NCI-H1105 (cell line): ENCODE measurements at regions not wholly inside any gene's neighbourhood (a gene's known extent, or its start where the extent isn't known, plus 50 kb on each side); places are given as distances from the start of the nearest gene placed in this dataset.

Experiments
- DNase-seq: peaks from one replicate; lab custom pipeline; 2025; lab: John Stamatoyannopoulos, UW

- DNase-seq, result no peak
These were observed 841.1 kb upstream of the TMPRSS15 start for GRCh38 chr21:19244502-19245187.

GRCh38 chr21:19245188-19245580 is 841.6 kb upstream of the TMPRSS15 start:
- DNase-seq, result no peak

- DNase-seq, result no peak
These were observed 842.4 kb upstream of the TMPRSS15 start for GRCh38 chr21:19246018-19246417.

- no peak for DNase-seq
These were observed 853.5 kb upstream of the TMPRSS15 start for GRCh38 chr21:19256934-19257660.

- no peak for DNase-seq
These were observed 858.3 kb upstream of the TMPRSS15 start for GRCh38 chr21:19261731-19262376.

GRCh38 chr21:19266636-19267035 is 863.1 kb upstream of the TMPRSS15 start:
- no peak for DNase-seq

- no peak for DNase-seq
These were observed 865.1 kb upstream of the TMPRSS15 start for GRCh38 chr21:19268686-19269085.

GRCh38 chr21:19275065-19275464 is 871.5 kb upstream of the TMPRSS15 start:
- DNase-seq, result no peak

- no peak for DNase-seq
These were observed 873.1 kb upstream of the TMPRSS15 start for GRCh38 chr21:19276665-19277064.

GRCh38 chr21:19286876-19287275 is 883.3 kb upstream of the TMPRSS15 start:
- no peak for DNase-seq

GRCh38 chr21:19290328-19290727 is 886.7 kb upstream of the TMPRSS15 start:
- DNase-seq, result no peak

- no peak for DNase-seq
These were observed 916.7 kb upstream of the TMPRSS15 start for GRCh38 chr21:19320291-19320690.

GRCh38 chr21:19321688-19322087 is 918.1 kb upstream of the TMPRSS15 start:
- no peak for DNase-seq

GRCh38 chr21:19322360-19322759 is 918.8 kb upstream of the TMPRSS15 start:
- DNase-seq, result no peak

GRCh38 chr21:19326531-19327319 is 923.1 kb upstream of the TMPRSS15 start:
- no peak for DNase-seq

- no peak for DNase-seq
These were observed 925.4 kb upstream of the TMPRSS15 start for GRCh38 chr21:19328954-19329353.

- no peak for DNase-seq
These were observed 936.7 kb upstream of the TMPRSS15 start for GRCh38 chr21:19340303-19340702.

GRCh38 chr21:19340954-19341353 is 937.4 kb upstream of the TMPRSS15 start:
- DNase-seq, result no peak

GRCh38 chr21:19343711-19344110 is 940.1 kb upstream of the TMPRSS15 start:
- no peak for DNase-seq

- DNase-seq, result no peak
These were observed 946.7 kb upstream of the TMPRSS15 start for GRCh38 chr21:19350286-19350685.

GRCh38 chr21:19353256-19353655 is 949.7 kb upstream of the TMPRSS15 start:
- DNase-seq, result no peak

- DNase-seq, result no peak
These were observed 965.4 kb upstream of the TMPRSS15 start for GRCh38 chr21:19368944-19369343.
